ENCODE measurements at regions not wholly inside any gene's neighbourhood (a gene's known extent, or its start where the extent isn't known, plus 50 kb on each side); places are given as distances from the start of the nearest gene placed in this dataset.

- TF ChIP-seq CTCF (optimal IDR thresholded peaks at IDR 0.05 in 1 of 3, IDR thresholded peaks at IDR 0.05 in 1 of 3, conservative IDR thresholded peaks at IDR 0.05 in 1 of 3; ENCODE audit: extremely low read depth in 1 of 3, insufficient read depth in 2 of 3, low read length in 3 of 3) (no peak), EZH2 (IDR thresholded peaks at IDR 0.05; ENCODE audit: low read length) (no peak)
These were observed 191.8 kb downstream of the TOMM20 start for GRCh38 chr1:234936612-234937389.
